DOHH2 (cell line): ENCODE measurements at regions not wholly inside any gene's neighbourhood (a gene's known extent, or its start where the extent isn't known, plus 50 kb on each side); places are given as distances from the start of the nearest gene placed in this dataset.

Source experiments
- CTCF ChIP-seq: fragments of 200-600 bp; sonication (generic); IDR thresholded peaks from one replicate; pipeline ENCODE4 v1.5.1; 2014; ENCODE audit warnings: antibody characterized with exemption, mild to moderate bottlenecking, low read depth, low read length; ENCODE audit not compliant: poor library complexity, severe bottlenecking
- EZH2phosphoT487 ChIP-seq: fragments of 200-600 bp; sonication (generic); IDR thresholded peaks from 2 replicates; pipeline ENCODE4 v1.6.1; 2017; ENCODE audit warnings: borderline replicate concordance, mild to moderate bottlenecking, antibody characterized with exemption, low read length, moderate library complexity, mixed read lengths

GRCh38 chr12:128075332-128075731 is 191.6 kb upstream of the TMEM132C start:
- TF ChIP-seq CTCF: no peak
- no peak for TF ChIP-seq EZH2phosphoT487
